Erythroblast (primary cell): ENCODE measurements at regions not wholly inside any gene's neighbourhood (a gene's known extent, or its start where the extent isn't known, plus 50 kb on each side); places are given as distances from the start of the nearest gene placed in this dataset.

Experiments
- GATA1 ChIP-seq: IDR thresholded peaks from 2 replicates; pipeline ENCODE4 v1.6.1; 2011; ENCODE audit warnings: low read depth, mild to moderate bottlenecking, control low read depth, low read length, moderate library complexity
- POLR2A ChIP-seq: IDR thresholded peaks from 2 replicates; pipeline ENCODE4 v1.6.1; 2011; ENCODE audit warnings: mild to moderate bottlenecking, low read length

DNA sequence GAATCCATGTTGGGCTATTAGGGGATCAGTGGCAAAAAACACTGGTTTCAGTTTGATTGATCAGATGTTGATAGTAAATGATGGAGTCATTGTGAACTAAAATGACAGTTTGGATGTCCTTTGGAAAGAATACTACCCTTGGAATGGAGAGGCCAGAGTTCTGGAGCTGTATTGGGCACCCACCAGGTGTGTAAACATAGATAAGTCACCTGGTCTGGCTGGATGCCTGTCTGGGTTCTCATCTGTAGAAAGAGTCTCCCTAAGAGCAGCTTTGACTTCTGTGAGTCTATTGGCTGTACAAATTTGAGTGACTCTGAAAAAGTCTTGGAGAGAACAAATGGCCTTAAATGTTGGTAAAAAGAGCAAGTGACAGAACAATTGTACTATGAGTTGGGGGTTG is 115.0 kb downstream of the SCP2D1 start:
- no peak for TF ChIP-seq POLR2A
- no peak for TF ChIP-seq GATA1
